Liver (tissue), 2 donors: ENCODE measurements at regions not wholly inside any gene's neighbourhood (a gene's known extent, or its start where the extent isn't known, plus 50 kb on each side); places are given as distances from the start of the nearest gene placed in this dataset.

Experiments used
- RAD21 ChIP-seq, 2 donors: IDR thresholded peaks; 2 replicates each; pipeline ENCODE4 v1.6.1; 2016; ENCODE audit warnings: antibody characterized with exemption in 2 of 2, mild to moderate bottlenecking in 2 of 2
- SP1 ChIP-seq: IDR thresholded peaks from 2 replicates; pipeline ENCODE4 v1.6.1; 2018; ENCODE audit warnings: antibody characterized with exemption, mild to moderate bottlenecking
- TAF1 ChIP-seq: conservative IDR thresholded peaks from 2 replicates; pipeline ENCODE4 v1.6.1; 2016; ENCODE audit warnings: antibody characterized with exemption, mild to moderate bottlenecking
- YY1 ChIP-seq: IDR thresholded peaks from 2 replicates; pipeline ENCODE4 v1.6.1; 2016; ENCODE audit warnings: antibody characterized with exemption, mild to moderate bottlenecking
- donor health status: healthy.

GRCh38 chr5:112614285-112614684, 123.4 kb upstream of the APC start:
- no peak for TF ChIP-seq SP1
- TF ChIP-seq RAD21 (IDR thresholded peaks at IDR 0.05) = no peak
- TF ChIP-seq YY1 = no peak
- TF ChIP-seq TAF1 = no peak
